GM19452 (cell line): ENCODE measurements at regions not wholly inside any gene's neighbourhood (a gene's known extent, or its start where the extent isn't known, plus 50 kb on each side); places are given as distances from the start of the nearest gene placed in this dataset.
"Not testable (repeated sequence)": the region's sequence is repeated elsewhere in the genome, so short reads cannot be mapped to it uniquely, and the experiment has no call there.

Experiments used
- ATAC-seq: cut with Tn5 transposase; IDR thresholded peaks from one replicate; pipeline ENCODE4 v1.9.1; 2021; ENCODE audit not compliant: unreplicated experiment

GRCh38 chr10:45246522-45246921 lies 68.9 kb downstream of the OR13A1 start:
- no peak for ATAC-seq

- peak; percentile 64 for ATAC-seq
Observed at GRCh38 chr10:45249978-45250693, 65.3 kb downstream of the OR13A1 start.

GRCh38 chr10:45250694-45251075 lies 64.7 kb downstream of the OR13A1 start:
- not testable (repeated sequence) for ATAC-seq
